ENCODE measurements at regions not wholly inside any gene's neighbourhood (a gene's known extent, or its start where the extent isn't known, plus 50 kb on each side); places are given as distances from the start of the nearest gene placed in this dataset.

DNA sequence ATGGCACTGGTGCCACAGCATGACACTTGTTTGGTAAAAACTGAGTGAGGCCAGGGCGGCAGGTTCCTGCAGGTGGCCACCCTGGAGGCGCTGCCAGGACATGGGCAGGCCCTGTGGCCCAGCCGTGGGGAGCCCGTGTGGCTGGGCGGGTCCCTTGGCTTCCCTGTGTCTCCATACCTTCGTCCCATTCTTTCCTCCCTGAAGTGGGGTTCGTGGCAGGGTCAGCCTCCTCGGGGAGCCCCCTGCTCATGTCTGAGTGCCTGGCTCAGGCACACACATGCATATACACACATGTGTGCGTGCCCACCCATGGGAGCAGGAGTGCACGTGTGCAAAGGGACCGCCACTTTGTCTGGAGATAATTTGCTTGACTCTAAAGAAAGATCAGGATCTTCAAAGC, 86.5 kb upstream of the HDAC4 start:
- DNase-seq (ENCODE audit: low read depth), result no peak

GRCh38 chr2:239485622-239486021, 84.8 kb upstream of the HDAC4 start:
- DNase-seq (ENCODE audit: low read depth), result no peak

- DNase-seq (ENCODE audit: low read depth), result no peak
Observed at GRCh38 chr2:239484571-239485355, 83.9 kb upstream of the HDAC4 start.

- no peak for DNase-seq (ENCODE audit: low read depth)
Observed at GRCh38 chr2:239482778-239483712, 82.2 kb upstream of the HDAC4 start.

DNA sequence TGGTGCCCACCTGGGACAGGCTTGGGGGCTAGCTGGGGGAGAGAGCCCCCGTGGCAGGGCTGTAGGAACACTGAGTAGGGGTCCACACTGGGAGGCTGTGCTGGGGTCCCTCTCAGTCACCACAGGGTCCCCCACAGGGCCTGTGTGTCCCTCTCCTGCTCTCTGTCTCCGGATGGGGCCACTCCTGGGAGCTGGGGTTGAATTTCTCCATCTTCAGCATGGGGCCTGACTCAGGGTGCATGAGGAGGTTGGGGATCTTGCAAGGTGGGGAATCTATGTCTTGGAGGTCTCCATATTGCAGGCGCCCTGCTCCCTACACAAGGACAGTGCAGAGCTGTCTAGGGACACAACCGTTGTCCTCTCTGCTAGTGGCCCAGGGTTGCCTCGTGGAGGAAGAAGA, 78.7 kb upstream of the HDAC4 start:
- DNase-seq (ENCODE audit: low read depth), result no peak

DNA sequence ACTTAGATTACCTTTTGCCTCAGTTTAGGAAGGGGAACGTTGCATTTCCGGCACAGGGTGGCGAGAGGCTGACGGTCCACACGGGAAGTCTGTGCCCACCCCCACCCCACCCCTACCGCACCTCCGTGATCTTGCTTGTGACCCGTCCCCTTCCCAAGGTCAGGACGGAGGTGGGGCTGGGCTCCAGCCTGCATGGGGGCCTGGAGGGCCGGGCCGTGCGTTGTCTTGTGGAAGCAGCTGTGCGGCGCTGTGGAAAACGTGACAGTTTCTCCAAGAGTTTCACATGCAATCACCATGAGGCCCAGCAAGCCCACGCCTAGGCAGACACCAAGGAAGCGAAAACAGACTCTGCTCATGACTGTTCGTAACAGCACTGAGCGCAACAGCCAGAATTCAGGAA, 76.8 kb upstream of the HDAC4 start:
- no peak for DNase-seq (ENCODE audit: low read depth)

GRCh38 chr2:239476757-239477585, 76.2 kb upstream of the HDAC4 start:
- no peak for DNase-seq (ENCODE audit: low read depth)

DNA sequence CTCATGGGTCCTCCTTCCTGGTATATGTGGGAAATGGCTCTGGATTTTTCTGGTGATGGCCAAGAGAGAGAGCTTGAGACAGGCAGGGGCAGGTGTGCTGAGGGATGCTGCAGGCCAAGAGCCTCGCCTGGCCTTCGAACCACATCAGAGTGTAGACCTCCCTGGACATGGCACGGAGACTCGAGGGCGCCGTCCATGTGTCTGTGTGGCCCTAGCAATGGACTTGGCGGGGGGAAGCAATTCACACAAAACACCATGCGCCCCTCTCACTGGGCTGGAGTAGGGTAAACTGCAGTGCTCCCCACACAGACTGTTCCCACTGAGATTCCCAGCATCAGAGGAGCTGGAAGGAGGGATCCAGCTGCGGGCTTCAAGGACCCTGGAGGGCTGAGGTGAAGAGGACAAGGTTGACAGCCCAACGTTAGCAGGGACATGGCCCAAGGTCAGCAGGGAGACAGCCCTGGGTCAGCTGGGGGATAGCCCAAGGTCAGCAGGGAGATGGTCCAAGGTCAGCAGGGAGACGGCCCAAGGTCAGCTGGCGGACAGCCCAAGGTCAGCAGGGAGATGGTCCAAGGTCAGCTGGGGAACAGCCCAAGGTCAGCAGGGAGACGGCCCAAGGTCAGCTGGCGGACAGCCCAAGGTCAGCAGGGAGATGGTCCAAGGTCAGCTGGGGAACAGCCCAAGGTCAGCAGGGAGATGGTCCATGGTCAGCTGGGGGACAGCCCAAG, 75.4 kb upstream of the HDAC4 start:
- no peak for DNase-seq (ENCODE audit: low read depth)

DNA sequence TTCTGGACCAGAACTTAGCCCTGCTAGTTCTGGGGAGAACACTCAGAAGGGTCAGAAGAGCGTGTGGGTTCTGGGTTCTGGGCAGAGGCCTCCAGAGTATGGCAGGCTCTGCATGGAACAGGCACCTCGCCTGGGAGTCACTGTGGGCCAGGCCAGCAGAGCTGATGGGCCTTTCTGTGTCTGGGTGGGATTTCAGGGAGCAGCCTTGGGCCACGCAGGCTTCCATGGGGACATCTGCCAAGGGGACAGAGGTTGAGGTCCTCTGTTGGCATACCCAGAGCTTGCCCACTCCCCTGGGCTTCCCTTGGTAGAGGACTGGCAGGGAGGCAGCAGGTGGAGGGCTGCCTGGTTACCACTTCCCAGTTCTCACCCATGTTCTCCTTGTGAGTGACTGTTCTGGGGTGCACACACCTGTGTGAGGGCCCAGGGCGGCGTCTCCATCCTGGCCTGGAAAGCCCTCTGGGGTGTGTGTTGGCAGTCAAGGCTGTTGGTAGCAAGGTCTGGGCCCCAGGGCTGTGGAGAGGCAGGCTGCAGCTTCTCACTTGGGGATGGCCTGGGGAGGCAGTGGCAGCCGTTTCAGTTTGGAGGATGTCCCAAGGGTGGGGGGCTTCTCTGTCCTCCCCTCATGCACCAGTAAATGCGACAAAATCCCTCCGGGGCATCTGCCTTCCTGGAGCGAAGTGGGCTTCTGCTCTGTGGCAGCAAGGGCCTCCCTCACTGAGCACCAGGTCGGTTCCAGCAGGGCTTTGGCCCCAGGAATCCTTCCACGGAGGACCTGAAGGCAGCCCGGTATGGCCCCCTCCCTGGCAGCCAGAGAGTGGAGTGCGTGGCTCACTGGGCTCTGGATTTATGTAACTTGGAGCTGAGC, 74.6 kb upstream of the HDAC4 start:
- no peak for DNase-seq (ENCODE audit: low read depth)

DNA sequence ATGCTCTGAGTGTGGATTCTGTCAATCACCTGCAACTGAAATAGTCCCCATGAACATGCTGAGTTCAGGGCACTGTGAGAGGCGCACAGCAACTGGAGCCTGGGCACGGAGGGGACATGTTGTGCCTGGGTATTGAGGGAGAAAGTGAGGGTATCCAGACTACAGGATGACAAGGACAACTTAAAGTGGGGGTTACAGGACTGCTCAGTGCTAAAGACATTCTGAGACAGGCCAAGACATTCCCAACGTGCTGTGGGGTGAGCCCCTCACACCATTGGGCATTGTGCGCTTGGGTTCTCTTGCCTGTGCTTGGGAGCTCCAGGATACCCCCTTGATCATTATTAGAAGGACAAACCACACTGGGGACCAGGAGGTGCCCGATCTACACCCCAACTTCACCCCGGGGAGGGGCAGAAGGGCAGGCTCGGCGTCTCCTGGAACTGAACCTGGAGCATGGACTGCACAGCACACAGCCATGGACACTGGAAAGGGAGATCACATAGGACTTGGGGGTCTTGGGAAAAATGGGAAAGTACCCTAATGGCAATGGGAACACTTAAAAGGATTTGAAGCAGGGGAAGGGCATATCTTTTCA, 72.5 kb upstream of the HDAC4 start:
- no peak for DNase-seq (ENCODE audit: low read depth)

DNA sequence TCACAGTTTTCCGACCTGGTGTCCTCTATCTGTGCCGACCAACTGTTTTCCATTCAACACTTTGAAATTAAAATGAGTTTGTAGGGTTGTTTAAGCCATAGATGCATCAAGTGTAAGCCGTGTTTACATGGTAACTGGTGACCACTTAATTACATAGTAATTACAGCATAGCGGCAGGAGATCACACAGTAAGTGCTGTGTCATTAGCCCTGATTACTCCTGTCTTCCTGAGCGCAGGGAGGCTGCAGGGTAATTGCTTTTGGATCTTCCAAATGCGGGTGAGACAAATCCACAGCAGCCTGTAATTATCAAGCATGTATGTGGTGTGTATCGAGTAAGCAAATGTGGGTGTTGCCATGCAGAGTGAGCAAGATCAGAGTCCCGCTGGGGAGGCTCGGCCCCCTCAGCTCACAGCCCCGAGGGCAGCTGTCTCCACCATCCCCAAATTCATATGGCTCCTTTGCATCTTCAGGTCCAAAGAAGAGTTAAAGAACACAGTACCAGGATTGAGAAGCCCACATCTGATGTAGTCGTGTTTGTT, 71.5 kb upstream of the HDAC4 start:
- DNase-seq (ENCODE audit: low read depth), result no peak

- DNase-seq (ENCODE audit: low read depth), result no peak
Observed at GRCh38 chr2:239471011-239471792, 70.4 kb upstream of the HDAC4 start.

DNA sequence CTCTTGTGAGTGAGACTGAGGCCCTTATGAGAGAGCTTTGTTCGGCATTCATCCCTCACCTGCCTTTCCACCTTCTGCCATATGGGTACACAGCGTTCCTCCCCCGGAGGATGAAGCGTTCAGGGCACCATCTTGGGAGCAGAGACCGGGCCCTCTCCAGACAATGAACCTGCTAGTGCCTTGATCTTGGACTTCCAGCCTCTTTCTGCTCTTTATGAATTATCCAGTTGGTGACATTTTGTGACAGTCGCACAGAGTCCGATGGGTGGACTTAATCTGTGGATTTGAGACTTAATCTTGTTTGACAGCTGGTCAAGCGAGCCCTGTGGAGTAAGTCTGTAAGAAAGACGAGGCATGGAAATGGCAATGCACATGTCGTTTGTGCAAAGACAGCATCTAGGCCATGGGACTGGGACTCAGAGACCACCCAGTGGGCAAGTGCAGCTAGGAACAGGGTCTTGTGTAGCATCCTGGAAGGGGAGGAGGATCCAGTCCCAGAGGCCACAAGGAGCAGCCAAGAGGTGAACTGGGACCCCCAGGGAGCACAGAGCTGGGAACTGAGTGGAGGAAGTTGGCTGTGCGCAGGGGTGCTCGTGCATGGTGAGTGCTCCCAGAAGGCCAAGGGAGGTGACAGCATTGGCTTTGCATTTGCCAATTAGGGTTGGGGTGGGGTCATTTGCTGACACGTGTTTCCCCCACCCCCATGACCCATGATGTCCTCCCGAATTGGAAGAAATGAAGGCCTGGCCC, 69.5 kb upstream of the HDAC4 start:
- no peak for DNase-seq (ENCODE audit: low read depth)

DNA sequence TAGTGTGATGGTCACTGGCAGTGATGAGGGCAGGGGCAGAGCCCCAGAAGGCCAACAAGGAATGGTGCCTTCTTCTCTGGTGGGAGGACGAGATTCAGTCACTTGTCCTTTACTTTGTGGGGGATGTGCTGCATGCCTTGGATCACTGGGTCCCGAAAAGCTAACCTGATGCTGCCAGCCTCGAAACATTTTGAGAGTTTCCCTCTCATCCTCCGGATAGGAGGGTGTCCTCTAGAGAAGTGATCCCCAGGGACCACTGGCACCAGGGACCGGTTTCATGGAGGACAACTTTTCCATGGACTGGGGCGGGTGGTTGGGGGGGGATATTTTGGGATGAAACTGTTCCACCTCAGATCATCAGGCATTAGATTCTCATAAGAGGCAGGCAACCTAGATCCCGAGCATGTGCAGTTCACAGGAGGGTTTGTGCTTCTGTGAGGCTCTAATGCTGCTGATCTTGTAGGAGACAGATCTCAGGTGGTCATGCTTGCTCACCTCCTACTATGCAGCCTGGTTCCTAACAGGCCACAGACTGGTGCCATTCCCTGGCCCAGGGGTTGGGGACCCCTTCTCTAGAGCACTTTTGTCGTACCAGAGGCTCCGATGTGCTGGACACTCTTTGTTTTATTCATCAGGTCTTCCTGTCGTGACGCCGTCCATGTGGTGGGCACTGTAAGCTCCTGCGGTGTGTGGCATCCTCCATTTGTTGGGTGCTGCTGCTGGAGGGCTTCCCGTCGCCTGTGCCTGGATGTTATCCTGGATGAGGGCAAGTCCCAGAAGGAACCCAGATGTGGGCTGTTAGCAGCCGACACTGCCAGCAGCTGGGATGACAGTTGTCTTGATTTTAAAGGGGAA, 68.5 kb upstream of the HDAC4 start:
- no peak for DNase-seq (ENCODE audit: low read depth)

DNA sequence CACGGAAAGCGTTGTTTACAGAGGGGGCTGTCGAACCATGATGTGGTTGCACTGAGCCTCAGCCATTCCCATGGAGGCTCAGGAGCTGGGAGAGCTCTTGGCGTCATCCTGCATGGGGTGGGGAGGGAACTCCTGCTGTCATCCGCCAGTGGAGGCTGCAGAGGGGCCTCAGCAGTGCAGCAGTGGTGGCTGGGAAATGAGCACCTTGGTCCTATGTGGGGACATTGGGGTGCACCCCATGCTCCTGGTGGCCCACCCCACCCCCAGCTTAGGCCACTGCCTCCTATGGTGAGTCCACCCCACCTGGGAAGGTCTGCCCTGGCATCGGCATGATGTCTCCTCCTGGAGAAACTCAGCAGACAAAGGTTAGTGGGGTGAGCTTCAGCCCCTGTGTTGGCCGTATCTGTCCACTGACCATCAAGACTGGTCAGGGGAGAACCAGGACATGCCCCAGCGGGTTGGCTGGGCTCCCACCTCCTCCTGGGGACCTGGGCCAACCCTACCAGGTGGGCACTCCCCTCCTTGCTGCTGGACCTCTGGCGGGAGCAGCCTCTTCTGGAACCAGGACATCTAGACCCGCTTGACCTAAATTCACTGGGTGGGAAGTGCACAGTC, 67.8 kb upstream of the HDAC4 start:
- no peak for DNase-seq (ENCODE audit: low read depth)

GRCh38 chr2:239467956-239468490, 67.2 kb upstream of the HDAC4 start:
- no peak for DNase-seq (ENCODE audit: low read depth)

Measured in GM04504 (cell line).